SJCRH30 (cell line): ENCODE measurements at regions not wholly inside any gene's neighbourhood (a gene's known extent, or its start where the extent isn't known, plus 50 kb on each side); places are given as distances from the start of the nearest gene placed in this dataset.
A peak's percentile ranks its signal among the peaks of the same experiment; 100 is the strongest.

Experiments
- DNase-seq, 2 experiments: peaks; one replicate each; pipeline ENCODE4 v3.0.0-alpha.2; 2015 to 2020
- H3K27ac ChIP-seq: fragments of 250-450 bp; sonication (Bioruptor Pico); 2 replicates; pipeline ENCODE4 v1.5.1; 2020; ENCODE audit warnings: mild to moderate bottlenecking, moderate library complexity
- H3K27me3 ChIP-seq: fragments of 250-450 bp; sonication (Bioruptor Pico); 2 replicates; pipeline ENCODE4 v1.5.1; 2020; ENCODE audit warnings: mild to moderate bottlenecking, moderate library complexity
- H3K36me3 ChIP-seq: fragments of 250-450 bp; sonication (Bioruptor Pico); 2 replicates; pipeline ENCODE4 v1.5.1; 2020; ENCODE audit warnings: mild to moderate bottlenecking, moderate library complexity
- H3K4me1 ChIP-seq: fragments of 250-450 bp; sonication (Bioruptor Pico); 2 replicates; pipeline ENCODE4 v1.5.1; 2020; ENCODE audit warnings: mild to moderate bottlenecking, moderate library complexity
- H3K4me3 ChIP-seq: fragments of 250-450 bp; sonication (Bioruptor Pico); 2 replicates; pipeline ENCODE4 v1.5.1; 2020; ENCODE audit warnings: mild to moderate bottlenecking, moderate library complexity
- H3K9me3 ChIP-seq: fragments of 250-450 bp; sonication (Bioruptor Pico); replicated peaks from 2 replicates; pipeline ENCODE4 v1.5.1; 2020; ENCODE audit warnings: mild to moderate bottlenecking, moderate library complexity

GRCh38 chrX:8232406-8232805 is 61.3 kb upstream of the VCX2 start:
- no peaks in the 10 kb centered on the region for H3K36me3 ChIP-seq
- no peaks in the 10 kb centered on the region for H3K4me1 ChIP-seq
- H3K4me3 ChIP-seq = no peak overlapping the region
- H3K27me3 ChIP-seq = no peaks in the 10 kb centered on the region
- H3K27ac ChIP-seq = no peak overlapping the region
- DNase-seq = no peak
- H3K9me3 ChIP-seq = no peaks in the 10 kb centered on the region

GRCh38 chrX:8233091-8233490 is 62.0 kb upstream of the VCX2 start:
- no peaks in the 10 kb centered on the region for H3K27me3 ChIP-seq
- no peaks in the 10 kb centered on the region for H3K36me3 ChIP-seq
- no peak for DNase-seq
- H3K4me3 ChIP-seq = no peak overlapping the region
- H3K27ac ChIP-seq = no peak overlapping the region
- no peaks in the 10 kb centered on the region for H3K4me1 ChIP-seq
- H3K9me3 ChIP-seq = no peaks in the 10 kb centered on the region

DNA sequence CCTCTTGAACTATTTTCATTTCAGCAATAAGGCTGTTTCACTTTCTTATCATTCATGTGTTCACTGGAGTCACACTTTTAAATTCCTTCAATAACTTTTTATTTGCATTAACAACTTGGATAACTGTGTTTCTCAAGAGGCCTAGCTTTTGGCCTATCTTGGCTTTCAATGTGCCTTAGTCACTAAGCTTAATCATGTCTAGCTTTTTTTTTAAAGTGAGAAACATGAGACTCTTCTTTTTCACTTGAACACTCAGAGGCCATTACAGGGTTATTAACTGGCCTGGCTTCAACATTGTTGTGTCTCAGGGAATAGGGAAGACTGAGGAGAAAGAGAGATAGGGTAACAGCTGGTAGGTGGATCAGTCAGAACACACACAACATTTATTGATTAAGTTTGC is 64.0 kb upstream of the VCX2 start:
- Histone ChIP-seq H3K27ac (no peak overlapping the region), H3K4me3 (no peak overlapping the region), H3K9me3 (no peaks in the 10 kb centered on the region), H3K27me3 (no peaks in the 10 kb centered on the region), H3K36me3 (no peaks in the 10 kb centered on the region), H3K4me1 (no peaks in the 10 kb centered on the region)
- DNase-seq = no peak

- peak in 1 of 2 experiments; percentile 1 for DNase-seq
- Histone ChIP-seq H3K27me3 (no peaks in the 10 kb centered on the region), H3K36me3 (no peaks in the 10 kb centered on the region), H3K27ac (no peak overlapping the region), H3K9me3 (no peaks in the 10 kb centered on the region), H3K4me3 (no peak overlapping the region), H3K4me1 (no peaks in the 10 kb centered on the region)
Observed at GRCh38 chrX:8237718-8238117, 66.7 kb upstream of the VCX2 start.

DNA sequence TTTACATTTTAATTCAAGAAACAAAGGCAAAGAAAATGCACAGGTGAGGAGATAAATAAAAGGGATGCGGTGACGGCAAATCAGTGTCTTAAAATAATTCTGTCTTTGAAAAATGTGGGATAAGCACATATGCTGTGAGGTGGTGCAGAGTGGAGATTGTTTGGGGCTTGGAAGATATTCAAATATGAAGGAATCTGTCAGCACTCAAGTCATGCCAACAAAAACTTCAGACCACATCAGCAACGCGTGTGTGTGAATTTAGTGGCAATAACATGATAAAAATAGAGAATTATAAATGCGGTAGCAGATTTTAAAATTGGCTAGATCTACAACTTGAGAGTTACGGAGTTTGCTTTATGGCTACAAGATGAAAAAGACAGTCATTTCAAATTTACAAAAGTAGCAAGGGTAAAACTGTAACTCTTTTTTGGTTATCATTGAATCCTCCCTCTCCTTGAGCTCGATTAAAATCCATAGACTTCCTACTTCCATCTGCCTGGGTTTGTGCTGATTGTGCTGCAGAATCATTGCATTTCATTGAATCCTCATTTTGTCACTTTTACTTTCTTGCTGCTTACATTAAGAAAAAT is 71.5 kb upstream of the VCX2 start:
- H3K4me3 ChIP-seq = no peak overlapping the region
- no peaks in the 10 kb centered on the region for H3K27me3 ChIP-seq
- DNase-seq = no peak
- H3K36me3 ChIP-seq = no peaks in the 10 kb centered on the region
- no peaks in the 10 kb centered on the region for H3K4me1 ChIP-seq
- H3K27ac ChIP-seq = no peak overlapping the region
- no peaks in the 10 kb centered on the region for H3K9me3 ChIP-seq

DNA sequence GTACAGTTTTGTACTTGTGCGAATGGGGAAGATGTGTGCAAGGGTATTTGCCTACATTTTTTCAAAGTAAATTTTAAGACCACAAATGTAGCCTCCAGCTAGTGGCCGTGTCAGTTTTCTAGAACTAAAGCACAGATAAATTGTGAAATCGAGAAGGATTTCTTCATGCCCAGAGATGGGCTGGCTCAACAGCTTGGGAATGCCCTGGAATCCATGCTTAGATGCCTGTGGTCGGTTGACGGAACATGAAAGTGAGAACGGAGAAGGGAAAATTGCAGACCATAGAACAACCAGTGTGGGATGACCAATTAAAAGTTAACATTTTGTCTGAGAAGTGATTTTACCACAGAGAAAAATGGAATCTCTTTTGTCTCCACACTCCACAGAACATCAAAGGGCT is 73.2 kb upstream of the VCX2 start:
- H3K27ac ChIP-seq = no peak overlapping the region
- no peak for DNase-seq

DNA sequence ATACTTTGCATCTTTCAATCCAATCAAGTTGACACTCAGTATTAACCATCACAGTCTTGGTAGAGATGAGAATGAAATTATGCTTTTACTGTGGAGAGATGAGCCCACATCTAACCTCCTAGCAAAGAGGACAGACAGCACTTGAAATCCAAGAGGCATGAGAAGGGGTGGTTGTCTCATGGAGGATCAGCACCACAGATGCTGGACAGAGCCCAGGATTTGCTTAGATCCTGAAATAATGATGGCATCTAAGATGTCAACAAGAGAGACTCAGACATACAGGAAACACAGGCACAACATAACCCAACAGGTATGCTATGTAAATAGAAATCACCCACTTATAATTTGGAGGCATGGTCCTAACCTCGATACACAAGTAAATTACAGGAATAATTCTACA is 74.3 kb upstream of the VCX2 start:
- Histone ChIP-seq H3K4me3 (no peak overlapping the region), H3K4me1 (no peaks in the 10 kb centered on the region), H3K27ac (no peak overlapping the region), H3K9me3 (no peaks in the 10 kb centered on the region), H3K27me3 (no peaks in the 10 kb centered on the region), H3K36me3 (no peaks in the 10 kb centered on the region)
- DNase-seq = peak; percentile 2 to 17

More for the DNA sequence above, 73.2 kb upstream of the VCX2 start:
- H3K4me3 ChIP-seq = no peak overlapping the region
- H3K9me3 ChIP-seq = no peaks in the 10 kb centered on the region
- no peaks in the 10 kb centered on the region for H3K4me1 ChIP-seq
- H3K36me3 ChIP-seq = no peaks in the 10 kb centered on the region
- H3K27me3 ChIP-seq = no peaks in the 10 kb centered on the region

DNA sequence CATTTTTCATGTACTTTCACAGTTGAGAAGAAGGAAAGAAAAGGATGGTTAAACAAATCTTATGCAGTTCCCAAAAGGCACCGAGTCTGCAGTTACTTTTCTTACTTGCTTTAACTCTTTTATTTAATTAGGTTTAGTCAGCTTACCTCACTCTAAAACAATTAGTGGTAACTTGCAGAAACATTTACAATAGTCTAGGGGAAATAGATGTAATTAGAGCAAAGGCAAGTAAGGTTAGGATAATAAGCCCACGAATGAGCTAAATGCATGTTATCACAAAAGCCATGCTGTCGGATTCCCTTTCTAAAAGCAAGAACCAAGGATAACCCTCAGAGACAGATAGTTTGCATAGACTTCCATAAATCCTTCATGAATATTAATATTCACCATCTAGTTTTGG is 82.0 kb upstream of the VCX2 start:
- Histone ChIP-seq H3K27me3 (no peaks in the 10 kb centered on the region), H3K4me3 (no peak overlapping the region), H3K9me3 (no peaks in the 10 kb centered on the region), H3K27ac (no peak overlapping the region), H3K4me1 (no peaks in the 10 kb centered on the region), H3K36me3 (no peaks in the 10 kb centered on the region)
- no peak for DNase-seq

DNA sequence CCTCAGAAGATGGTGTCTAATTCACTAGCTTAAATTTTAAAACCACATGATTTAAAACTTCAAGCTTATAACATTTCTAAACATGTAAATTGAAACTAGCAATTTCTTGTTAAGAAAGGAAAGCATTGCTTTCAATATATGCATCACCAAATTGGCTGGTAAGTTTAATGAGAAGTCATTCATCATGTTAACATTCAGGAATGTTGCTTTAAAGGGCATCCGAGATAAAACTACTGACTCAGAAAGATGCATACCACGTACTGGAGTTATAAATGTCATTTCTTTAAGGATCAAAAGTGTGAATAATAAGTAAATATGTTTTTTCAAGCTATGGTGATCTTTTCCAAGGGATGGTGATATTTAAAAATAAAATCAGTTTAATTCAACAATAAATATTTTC is 83.3 kb upstream of the VCX2 start:
- Histone ChIP-seq H3K4me3 (no peak overlapping the region), H3K27me3 (no peaks in the 10 kb centered on the region), H3K9me3 (no peaks in the 10 kb centered on the region), H3K27ac (no peak overlapping the region), H3K4me1 (no peaks in the 10 kb centered on the region), H3K36me3 (no peaks in the 10 kb centered on the region)
- no peak for DNase-seq

DNA sequence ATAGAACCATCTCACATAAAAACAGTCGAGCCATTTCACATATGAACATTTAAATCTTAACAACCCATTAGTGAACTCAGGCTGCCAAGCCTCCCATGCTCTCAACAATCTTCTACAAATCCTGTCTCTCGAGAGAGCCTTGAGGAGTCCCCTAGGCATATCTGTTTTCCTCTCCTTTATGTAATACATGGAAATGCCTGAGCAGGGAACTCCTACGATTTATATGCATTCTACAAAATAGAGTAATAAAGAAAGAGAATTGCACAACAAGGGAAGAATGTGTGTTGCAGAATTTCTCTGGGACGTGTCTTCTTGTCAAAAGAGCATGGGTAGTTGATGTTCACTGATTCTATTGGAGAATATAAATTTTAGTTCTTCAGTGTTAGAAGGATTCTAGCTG is 101.8 kb upstream of the VCX2 start:
- H3K36me3 ChIP-seq = no peaks in the 10 kb centered on the region
- no peaks in the 10 kb centered on the region for H3K27me3 ChIP-seq
- no peaks in the 10 kb centered on the region for H3K9me3 ChIP-seq
- H3K27ac ChIP-seq = no peak overlapping the region
- no peaks in the 10 kb centered on the region for H3K4me1 ChIP-seq
- no peak overlapping the region for H3K4me3 ChIP-seq
- no peak for DNase-seq

- Histone ChIP-seq H3K4me3 (no peak overlapping the region), H3K27ac (no peak overlapping the region), H3K27me3 (no peaks in the 10 kb centered on the region), H3K9me3 (no peaks in the 10 kb centered on the region), H3K4me1 (no peaks in the 10 kb centered on the region), H3K36me3 (no peaks in the 10 kb centered on the region)
- no peak for DNase-seq
Observed at GRCh38 chrX:8273451-8273895, 102.4 kb upstream of the VCX2 start.

GRCh38 chrX:8274170-8274569 is 103.1 kb upstream of the VCX2 start:
- H3K36me3 ChIP-seq = no peaks in the 10 kb centered on the region
- no peaks in the 10 kb centered on the region for H3K4me1 ChIP-seq
- no peaks in the 10 kb centered on the region for H3K27me3 ChIP-seq
- H3K27ac ChIP-seq = no peak overlapping the region
- DNase-seq = no peak
- H3K4me3 ChIP-seq = no peak overlapping the region
- H3K9me3 ChIP-seq = no peaks in the 10 kb centered on the region

- H3K27ac ChIP-seq = no peak overlapping the region
- DNase-seq = no peak
- H3K4me3 ChIP-seq = no peak overlapping the region
- H3K9me3 ChIP-seq = no peaks in the 10 kb centered on the region
- no peaks in the 10 kb centered on the region for H3K4me1 ChIP-seq
- no peaks in the 10 kb centered on the region for H3K36me3 ChIP-seq
- H3K27me3 ChIP-seq = no peaks in the 10 kb centered on the region
Observed at GRCh38 chrX:8278557-8278956, 107.5 kb upstream of the VCX2 start.

GRCh38 chrX:8279323-8279722 is 108.3 kb upstream of the VCX2 start:
- H3K4me1 ChIP-seq = no peaks in the 10 kb centered on the region

GRCh38 chrX:8284131-8284530 is 113.1 kb upstream of the VCX2 start:
- no peaks in the 10 kb centered on the region for H3K36me3 ChIP-seq

More at GRCh38 chrX:8279323-8279722, 108.3 kb upstream of the VCX2 start:
- Histone ChIP-seq H3K9me3 (no peaks in the 10 kb centered on the region), H3K4me3 (no peak overlapping the region), H3K27ac (no peak overlapping the region), H3K36me3 (no peaks in the 10 kb centered on the region), H3K27me3 (no peaks in the 10 kb centered on the region)
- no peak for DNase-seq

DNA sequence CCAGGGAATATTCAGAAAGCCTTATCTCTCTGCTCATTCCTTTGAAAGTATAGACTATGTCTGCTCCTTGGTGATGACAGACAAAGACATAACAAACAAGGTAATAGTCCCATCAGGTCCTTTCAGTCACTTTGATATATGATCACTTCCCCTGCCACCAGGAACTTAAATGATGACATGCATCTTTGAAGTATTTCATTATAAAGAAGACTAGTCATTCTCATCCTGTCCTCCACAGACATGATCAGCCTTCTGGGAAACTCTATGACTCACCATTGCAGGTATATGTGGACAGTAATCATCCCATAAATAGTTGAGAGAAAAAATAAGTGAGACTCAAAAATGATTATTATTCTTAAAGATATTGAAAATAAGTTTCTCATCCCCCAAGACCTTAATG is 117.5 kb upstream of the VCX2 start:
- Histone ChIP-seq H3K27ac (no peak overlapping the region), H3K27me3 (no peaks in the 10 kb centered on the region)

More at GRCh38 chrX:8284131-8284530, 113.1 kb upstream of the VCX2 start:
- no peaks in the 10 kb centered on the region for H3K9me3 ChIP-seq
- DNase-seq = no peak
- H3K27me3 ChIP-seq = no peaks in the 10 kb centered on the region
- no peak overlapping the region for H3K4me3 ChIP-seq
- no peak overlapping the region for H3K27ac ChIP-seq
- no peaks in the 10 kb centered on the region for H3K4me1 ChIP-seq

More for the DNA sequence above, 117.5 kb upstream of the VCX2 start:
- DNase-seq = no peak
- H3K4me3 ChIP-seq = no peak overlapping the region
- no peaks in the 10 kb centered on the region for H3K4me1 ChIP-seq
- no peaks in the 10 kb centered on the region for H3K9me3 ChIP-seq
- H3K36me3 ChIP-seq = no peaks in the 10 kb centered on the region
